HG03378 (cell line): ENCODE measurements at regions not wholly inside any gene's neighbourhood (a gene's known extent, or its start where the extent isn't known, plus 50 kb on each side); places are given as distances from the start of the nearest gene placed in this dataset.
A peak's percentile ranks its signal among the peaks of the same experiment; 100 is the strongest.

Experiments
- ATAC-seq: cut with Tn5 transposase; IDR thresholded peaks from one replicate; pipeline ENCODE4 v1.9.1; 2021; ENCODE audit warnings: mild to moderate bottlenecking, moderate library complexity; ENCODE audit not compliant: unreplicated experiment

GRCh38 chr6:15996030-15996429 is 132.9 kb upstream of the MYLIP start:
- ATAC-seq, result no peak

GRCh38 chr6:15995493-15995892 is 133.4 kb upstream of the MYLIP start:
- ATAC-seq, result no peak

GRCh38 chr6:15994814-15995459 is 133.9 kb upstream of the MYLIP start:
- ATAC-seq, result no peak

GRCh38 chr6:15993716-15994228 is 135.1 kb upstream of the MYLIP start:
- no peak for ATAC-seq

GRCh38 chr6:15990179-15990578 is 138.7 kb upstream of the MYLIP start:
- ATAC-seq, result no peak

GRCh38 chr6:15989397-15989796 is 139.5 kb upstream of the MYLIP start:
- ATAC-seq, result peak; percentile 69

GRCh38 chr6:15987569-15987968 is 141.3 kb upstream of the MYLIP start:
- ATAC-seq, result no peak

- no peak for ATAC-seq
Measured at GRCh38 chr6:15986027-15986629, 142.8 kb upstream of the MYLIP start.

- ATAC-seq, result no peak
Measured at GRCh38 chr6:15985379-15985959, 143.4 kb upstream of the MYLIP start.

GRCh38 chr6:15981956-15982355 is 146.9 kb upstream of the MYLIP start:
- ATAC-seq, result no peak

- ATAC-seq, result no peak
Measured at GRCh38 chr6:15980801-15981200, 148.1 kb upstream of the MYLIP start.

- ATAC-seq, result no peak
Measured at GRCh38 chr6:15978426-15978825, 150.5 kb upstream of the MYLIP start.

GRCh38 chr6:15977050-15977449 is 151.8 kb upstream of the MYLIP start:
- ATAC-seq, result no peak

GRCh38 chr6:15974817-15975216 is 154.1 kb upstream of the MYLIP start:
- ATAC-seq, result no peak

- no peak for ATAC-seq
Measured at GRCh38 chr6:15970517-15970916, 158.4 kb upstream of the MYLIP start.

GRCh38 chr6:15969236-15969778 is 159.6 kb upstream of the MYLIP start:
- ATAC-seq, result no peak

- no peak for ATAC-seq
Measured at GRCh38 chr6:15968519-15968918, 160.4 kb upstream of the MYLIP start.

- ATAC-seq, result no peak
Measured at GRCh38 chr6:15966000-15966520, 162.8 kb upstream of the MYLIP start.

- no peak for ATAC-seq
Measured at GRCh38 chr6:15962449-15962764, 166.5 kb upstream of the MYLIP start.

- ATAC-seq, result no peak
Measured at GRCh38 chr6:15961635-15962448, 167.0 kb upstream of the MYLIP start.
